Inferior parietal cortex (tissue), 1 donor: ENCODE measurements at regions not wholly inside any gene's neighbourhood (a gene's known extent, or its start where the extent isn't known, plus 50 kb on each side); places are given as distances from the start of the nearest gene placed in this dataset.

Source experiments
- DNase-seq: peaks from one replicate; pipeline ENCODE4 v3.0.0-alpha.2; 2016; ENCODE audit errors: extremely low spot score

DNA sequence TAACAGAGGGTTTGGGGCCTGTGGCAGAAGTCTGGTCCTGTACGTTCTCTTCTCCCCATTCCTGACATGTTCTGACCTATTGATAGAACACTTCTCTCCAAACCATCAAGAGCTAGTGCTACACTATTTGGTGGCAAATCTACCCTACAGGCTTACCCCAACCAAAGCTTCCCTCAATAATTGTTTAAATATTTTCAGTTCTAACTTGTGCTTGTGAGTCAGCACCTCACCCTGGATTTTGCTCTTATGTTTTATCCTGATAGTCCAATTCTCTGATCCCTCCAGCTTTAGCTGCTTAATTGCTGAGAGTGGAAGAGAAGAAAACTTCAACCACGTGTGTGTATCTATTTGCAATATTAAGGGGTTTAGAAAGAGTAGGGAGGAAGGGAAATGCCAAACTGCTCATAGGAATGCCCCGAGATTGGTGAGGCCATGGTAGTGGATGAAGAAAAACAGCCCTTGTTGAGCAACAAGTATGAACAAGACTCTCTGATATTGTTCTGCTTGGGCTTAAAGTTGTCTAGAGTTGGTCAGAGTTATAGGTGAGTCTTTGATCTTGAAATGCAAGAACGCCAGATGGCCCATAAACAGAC is 67.8 kb upstream of the PARD3B start:
- no peak for DNase-seq

DNA sequence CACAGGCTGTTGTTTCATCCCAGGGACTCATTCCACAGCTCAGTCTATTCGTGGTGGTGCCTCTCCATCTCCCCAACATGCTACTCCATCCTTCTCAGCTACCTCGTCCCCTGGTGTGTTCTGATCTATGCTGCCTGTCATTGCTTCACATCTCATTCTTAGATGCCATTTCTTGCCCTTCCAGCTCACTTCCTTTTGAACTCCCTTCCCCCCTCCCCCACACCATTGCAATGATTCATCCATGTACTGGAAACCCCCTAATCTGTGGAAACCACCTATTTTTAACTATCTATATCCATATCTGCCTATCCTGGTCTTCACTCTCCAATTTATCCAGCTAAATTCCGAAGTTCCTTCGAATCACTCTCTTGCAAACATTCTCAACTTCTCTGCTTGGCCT is 65.7 kb upstream of the PARD3B start:
- DNase-seq, result no peak

DNA sequence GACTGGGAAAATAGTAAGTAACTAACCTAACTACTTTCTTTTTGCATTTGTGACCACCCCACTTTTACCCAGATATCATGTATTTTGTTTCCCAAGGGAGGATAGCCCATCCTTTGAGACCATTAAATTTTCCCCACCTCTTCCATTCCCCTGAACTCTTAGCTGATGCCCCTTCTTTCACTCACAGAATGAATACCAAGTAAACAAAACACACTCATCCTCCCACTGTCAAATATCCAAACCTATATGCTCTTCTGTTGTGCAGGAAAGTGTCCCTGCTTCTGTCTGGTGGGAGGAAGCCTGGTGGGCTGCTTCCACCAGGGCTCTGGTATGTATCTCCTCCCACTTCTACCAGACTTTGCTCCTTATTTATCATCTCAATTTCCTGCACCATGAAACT is 64.6 kb upstream of the PARD3B start:
- no peak for DNase-seq

DNA sequence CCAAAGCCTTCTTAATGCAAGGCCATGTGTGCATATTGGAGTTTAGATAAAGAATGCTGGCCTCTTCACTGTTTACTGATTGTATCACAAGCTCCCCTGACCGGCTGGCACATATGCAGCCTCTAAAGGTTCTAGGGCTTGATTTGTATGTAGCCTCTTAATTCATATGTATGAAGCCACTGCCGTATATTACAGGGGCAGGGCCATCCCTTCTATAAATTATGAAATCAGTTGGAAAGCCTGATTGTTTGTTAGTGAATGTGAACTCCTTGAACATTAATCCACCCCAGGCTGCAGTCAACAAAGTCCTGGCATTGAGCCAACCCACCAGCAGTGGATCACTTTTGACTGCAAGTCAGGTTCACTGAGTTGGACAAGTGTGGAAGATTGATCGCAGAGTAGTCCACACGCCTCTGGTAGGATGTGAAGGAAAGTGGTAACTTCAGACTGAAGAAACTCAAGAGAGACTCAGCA is 61.6 kb upstream of the PARD3B start:
- no peak for DNase-seq

DNA sequence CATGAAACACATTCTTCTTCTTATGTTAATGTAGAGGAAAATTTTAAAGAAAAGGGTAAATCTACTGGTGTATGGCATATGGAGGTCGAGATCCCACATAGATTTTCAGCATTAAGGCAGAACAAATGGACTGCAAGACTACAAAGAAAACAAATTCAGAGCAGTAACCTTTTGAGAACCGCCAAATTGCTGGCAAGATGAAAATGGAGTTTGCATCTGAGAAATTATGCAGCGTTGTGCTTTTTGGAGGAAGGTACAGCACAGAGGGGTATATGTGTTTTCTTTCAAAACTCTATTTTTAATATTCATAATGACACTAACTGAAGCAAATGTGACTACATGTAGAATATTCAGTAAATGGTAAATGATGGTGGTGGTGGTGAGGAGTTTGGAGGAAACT is 59.0 kb upstream of the PARD3B start:
- no peak for DNase-seq

DNA sequence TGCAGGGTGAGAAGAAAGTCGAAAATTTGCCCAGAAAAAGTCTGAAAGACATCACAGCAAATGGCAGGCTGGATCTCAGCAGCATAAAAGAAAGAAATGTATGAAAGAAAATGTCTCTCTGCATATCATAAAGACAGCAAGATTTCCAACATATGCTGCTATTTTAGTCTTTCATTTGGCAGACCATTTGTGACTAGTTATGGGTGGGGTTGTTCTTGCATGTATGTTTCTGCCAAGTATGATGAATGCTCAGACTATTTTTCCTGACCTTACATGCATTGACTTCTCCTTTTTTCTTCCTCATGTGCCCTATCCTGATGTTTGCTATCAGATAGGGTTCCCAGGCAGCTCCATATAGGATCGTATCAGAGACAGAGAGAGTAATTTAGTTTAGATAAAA is 58.5 kb upstream of the PARD3B start:
- DNase-seq, result no peak

DNA sequence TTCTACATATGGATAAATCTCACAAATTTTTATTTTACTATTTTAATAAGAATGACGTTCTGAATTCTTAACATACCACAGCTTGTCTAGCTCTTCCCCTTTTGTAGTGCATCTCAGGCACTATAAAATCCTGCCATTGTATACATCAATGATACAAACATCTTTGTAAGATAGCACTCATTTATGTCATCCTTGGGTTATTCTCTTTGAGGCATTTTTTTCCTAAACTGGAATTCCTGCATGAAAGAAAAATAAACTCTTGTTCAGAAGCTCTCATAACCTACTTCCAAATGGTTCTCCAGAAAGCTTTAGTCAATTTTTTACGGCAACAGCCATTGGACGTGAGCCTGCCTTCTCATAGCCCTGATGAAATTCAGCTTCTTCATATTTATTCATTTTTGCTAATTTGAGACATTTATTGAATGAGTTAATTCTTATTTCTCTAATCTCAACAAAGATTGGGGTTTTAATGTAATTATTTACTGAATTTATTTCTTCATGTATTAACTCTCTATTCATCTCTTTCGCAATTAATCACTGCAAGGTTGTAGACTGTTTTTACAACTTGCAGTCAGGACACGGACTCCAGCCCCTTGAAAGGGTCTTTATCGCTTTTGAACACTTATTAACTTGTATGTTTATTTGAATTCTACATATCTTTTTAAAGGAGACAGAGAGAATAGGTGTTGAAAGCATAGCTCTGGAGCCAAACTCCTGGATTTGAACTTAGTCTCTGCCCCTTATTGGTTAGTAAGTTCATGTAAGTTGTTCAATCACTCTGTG is 57.6 kb upstream of the PARD3B start:
- DNase-seq, result no peak

DNA sequence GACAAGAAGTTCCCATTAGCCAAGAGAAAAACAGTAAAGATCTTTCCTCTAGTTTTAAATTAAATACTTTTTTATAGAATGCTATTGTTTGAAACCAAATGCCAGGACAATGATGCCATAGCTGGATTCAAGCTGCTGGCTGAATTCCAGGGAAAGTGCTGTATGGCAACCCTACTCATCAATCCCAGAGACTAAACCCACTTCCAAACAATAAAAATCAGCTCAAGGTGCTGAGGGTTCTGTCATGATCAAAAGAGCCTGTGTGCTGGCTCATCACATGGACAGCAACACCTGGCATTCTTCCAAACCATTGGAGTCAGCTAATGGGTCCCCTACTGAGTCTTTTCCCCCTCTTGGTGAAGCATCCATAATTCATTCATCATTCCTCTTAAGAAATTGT is 53.7 kb upstream of the PARD3B start:
- DNase-seq, result no peak

DNA sequence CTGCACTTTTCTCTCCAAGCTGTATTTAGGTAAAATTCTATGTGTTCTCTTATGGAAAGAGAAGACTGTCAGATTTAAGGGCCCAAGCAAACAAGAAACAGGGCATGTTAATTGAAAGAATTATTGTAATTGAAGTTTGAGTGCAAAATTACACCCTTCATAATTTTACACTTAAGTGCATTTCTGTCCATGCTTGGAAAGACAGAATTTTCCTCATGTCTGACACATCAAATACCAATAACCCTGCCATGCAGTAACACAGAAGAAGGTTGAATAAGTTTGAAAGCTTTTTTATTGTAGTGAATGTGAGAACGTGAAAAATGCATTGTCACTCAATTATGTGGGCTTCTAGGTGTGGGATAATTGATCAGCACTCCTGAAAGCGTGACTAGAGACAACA is 52.9 kb upstream of the PARD3B start:
- DNase-seq, result no peak

DNA sequence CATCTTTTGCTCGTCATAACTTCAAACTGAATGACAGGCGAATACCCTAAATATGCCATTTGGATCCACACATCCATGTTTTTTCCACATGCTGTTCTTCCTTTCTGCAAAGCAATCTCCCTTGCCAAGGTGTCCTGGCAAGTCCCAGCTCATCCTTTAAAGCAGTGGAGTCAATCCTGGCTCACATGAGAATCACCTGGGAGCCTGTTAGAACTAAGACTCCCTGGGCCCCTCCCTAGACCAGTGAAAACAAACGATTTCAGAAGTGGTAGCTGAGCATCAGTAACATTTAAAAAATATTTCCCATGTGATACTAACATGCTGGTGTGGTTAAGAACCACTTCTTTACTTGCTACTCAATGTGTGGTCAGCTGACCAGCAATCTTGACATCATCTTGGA is 50.6 kb upstream of the PARD3B start:
- DNase-seq, result no peak

DNA sequence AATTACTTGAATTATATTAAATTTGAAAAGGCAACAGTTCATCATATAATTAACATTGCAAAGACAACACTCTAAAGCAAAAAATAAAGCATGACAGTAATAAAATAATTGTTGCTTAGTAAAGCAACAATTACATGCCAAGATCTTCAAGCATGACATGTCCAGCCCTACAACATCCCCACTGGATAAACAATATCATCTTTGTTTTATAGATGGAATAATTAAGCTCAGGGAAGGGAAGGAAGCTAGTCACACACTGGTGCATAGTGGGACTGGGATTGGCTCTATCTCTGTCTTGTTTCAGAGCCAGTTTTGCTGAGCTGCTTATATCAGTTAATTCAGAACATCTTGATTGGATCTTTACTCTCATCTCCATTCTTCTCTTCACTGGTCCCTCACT is 49.9 kb upstream of the PARD3B start:
- DNase-seq, result no peak
